ENCODE measurements at regions not wholly inside any gene's neighbourhood (a gene's known extent, or its start where the extent isn't known, plus 50 kb on each side); places are given as distances from the start of the nearest gene placed in this dataset.

DNA sequence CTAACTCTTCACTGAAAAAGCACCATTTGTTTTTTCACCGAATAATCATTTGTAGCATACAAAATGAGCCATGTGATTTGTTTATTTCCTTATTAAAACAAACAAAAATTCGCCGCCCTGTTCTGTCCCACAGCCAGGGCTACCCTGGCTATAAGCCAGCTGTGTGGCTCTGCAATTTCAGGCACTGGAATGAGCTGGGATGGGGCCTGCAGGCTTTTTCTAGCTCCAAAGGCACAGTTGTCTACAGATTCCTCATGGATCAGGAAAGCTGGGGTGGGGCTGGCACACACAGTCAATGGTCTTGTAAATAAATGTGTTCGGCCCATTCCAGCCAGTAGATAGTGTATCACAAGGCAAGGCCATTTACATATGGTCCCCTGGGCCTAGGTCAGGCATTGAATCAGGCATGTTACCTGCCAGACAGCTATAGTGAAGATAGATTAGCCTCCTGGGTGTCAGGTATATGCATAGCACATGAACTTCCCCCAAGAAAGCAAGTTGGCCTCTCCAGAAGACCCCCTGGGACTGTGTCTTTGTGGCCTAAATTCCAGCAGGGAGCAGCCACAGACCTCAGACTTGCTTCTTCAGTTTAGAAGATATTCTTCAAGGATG, 608.9 kb downstream of the MAFB start:
- TF ChIP-seq EP300 (IDR thresholded peaks at IDR 0.05), result no peak
- TF ChIP-seq, protein P1, sequence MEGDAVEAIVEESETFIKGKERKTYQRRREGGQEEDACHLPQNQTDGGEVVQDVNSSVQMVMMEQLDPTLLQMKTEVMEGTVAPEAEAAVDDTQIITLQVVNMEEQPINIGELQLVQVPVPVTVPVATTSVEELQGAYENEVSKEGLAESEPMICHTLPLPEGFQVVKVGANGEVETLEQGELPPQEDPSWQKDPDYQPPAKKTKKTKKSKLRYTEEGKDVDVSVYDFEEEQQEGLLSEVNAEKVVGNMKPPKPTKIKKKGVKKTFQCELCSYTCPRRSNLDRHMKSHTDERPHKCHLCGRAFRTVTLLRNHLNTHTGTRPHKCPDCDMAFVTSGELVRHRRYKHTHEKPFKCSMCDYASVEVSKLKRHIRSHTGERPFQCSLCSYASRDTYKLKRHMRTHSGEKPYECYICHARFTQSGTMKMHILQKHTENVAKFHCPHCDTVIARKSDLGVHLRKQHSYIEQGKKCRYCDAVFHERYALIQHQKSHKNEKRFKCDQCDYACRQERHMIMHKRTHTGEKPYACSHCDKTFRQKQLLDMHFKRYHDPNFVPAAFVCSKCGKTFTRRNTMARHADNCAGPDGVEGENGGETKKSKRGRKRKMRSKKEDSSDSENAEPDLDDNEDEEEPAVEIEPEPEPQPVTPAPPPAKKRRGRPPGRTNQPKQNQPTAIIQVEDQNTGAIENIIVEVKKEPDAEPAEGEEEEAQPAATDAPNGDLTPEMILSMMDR (IDR thresholded peaks at IDR 0.05), result no peak
